Activated T-helper 2 cell treated with anti-CD3 and anti-CD28 coated beads, Interferon-gamma antibody, Interleukin-2, Interleukin-4, amounts not matched to agents 10 μg/mL and 5 μg/mL and 100 μg/mL, durations not matched to agents 14 hours and 24 hours and 36 hours (primary cell): ENCODE measurements at regions not wholly inside any gene's neighbourhood (a gene's known extent, or its start where the extent isn't known, plus 50 kb on each side); places are given as distances from the start of the nearest gene placed in this dataset.

Source experiments
- DNase-seq: peaks from one replicate; pipeline ENCODE4 v3.0.0; 2021; ENCODE audit warnings: low spot score
- H3K27ac Mint-ChIP-seq: one replicate; pipeline ENCODE4 v1.8.0; 2021; ENCODE audit warnings: mixed read lengths
- H3K27me3 Mint-ChIP-seq: one replicate; pipeline ENCODE4 v1.8.0; 2021; ENCODE audit warnings: low read depth, mixed read lengths
- H3K36me3 Mint-ChIP-seq: one replicate; pipeline ENCODE4 v1.8.0; 2021; ENCODE audit warnings: low read depth, mixed read lengths
- H3K4me1 Mint-ChIP-seq: one replicate; pipeline ENCODE4 v1.8.0; 2021; ENCODE audit warnings: low read depth, mixed read lengths
- H3K4me3 Mint-ChIP-seq: one replicate; pipeline ENCODE4 v1.8.0; 2021; ENCODE audit warnings: low read depth, mild to moderate bottlenecking, moderate library complexity, mixed read lengths
- H3K9me3 Mint-ChIP-seq: one replicate; pipeline ENCODE4 v1.8.0; 2021; ENCODE audit warnings: mixed read lengths
- intact Hi-C: fragments of 100-400 bp; cut with micrococcal nuclease; formaldehyde crosslinking; loops from one replicate; pipeline ENCODE4 v1.15.1; 2023

DNA sequence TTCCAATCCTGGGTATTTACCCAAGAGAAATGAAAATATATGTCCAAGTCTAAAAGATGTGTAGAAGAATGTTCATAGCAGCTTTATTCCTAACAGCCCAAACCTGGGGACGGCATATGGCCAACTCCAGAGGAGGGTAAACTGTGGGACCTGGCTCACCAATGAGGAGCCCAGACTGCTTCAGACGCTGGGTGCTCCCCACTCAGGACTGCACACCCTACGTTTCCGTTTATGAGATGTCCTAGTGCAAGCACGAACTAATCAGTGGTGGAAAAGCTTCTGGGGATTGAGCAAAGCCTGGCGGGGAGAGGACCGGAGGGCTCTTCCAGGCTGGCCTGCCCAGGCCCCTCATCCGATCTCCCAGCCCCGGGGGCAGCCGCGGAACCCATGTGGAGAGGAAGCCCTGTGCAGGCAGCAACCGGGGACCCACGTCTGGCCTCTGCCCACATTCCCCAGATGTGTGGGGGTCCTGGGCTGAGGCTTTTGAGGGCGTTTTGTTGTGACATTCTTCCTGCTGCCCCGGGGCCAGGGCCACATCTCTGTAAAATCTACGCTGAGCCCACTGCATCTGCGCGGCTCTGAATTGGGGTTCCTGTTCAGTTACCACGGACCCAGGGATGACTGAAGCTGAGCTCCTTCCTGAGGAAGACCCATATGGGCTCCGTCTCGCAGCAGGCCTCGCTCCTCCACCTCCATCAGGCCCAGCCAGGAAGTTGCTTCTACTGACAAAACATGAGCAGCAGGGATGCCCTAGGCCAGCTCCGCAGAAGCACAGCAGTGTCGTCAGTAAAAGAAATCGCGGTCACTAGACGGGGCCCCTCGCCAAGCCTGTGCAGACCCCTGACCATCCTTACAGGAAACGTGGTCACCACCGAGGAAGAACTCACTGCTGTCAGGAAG lies 188.0 kb downstream of the DLL1 start:
- Mint-ChIP-seq H3K4me3 (no peak overlapping the region), H3K27ac (peak overlapping the region; percentile 58), H3K36me3 (no peaks in the 10 kb centered on the region), H3K27me3 (peaks cover 18% of the 10 kb centered on the region), H3K4me1 (peaks cover 4% of the 10 kb centered on the region), H3K9me3 (peaks cover 16% of the 10 kb centered on the region)
- intact Hi-C loops, result no loop called here
- DNase-seq, result no peak

GRCh38 chr6:170102038-170102437 lies 188.8 kb downstream of the DLL1 start:
- peaks cover 13% of the 10 kb centered on the region for H3K27me3 Mint-ChIP-seq
- H3K36me3 Mint-ChIP-seq, result no peaks in the 10 kb centered on the region
- peaks cover 16% of the 10 kb centered on the region for H3K9me3 Mint-ChIP-seq
- intact Hi-C loops, result no loop called here
- no peak overlapping the region for H3K27ac Mint-ChIP-seq
- no peak overlapping the region for H3K4me3 Mint-ChIP-seq
- DNase-seq, result no peak
- H3K4me1 Mint-ChIP-seq, result peaks cover 4% of the 10 kb centered on the region

- H3K4me1 Mint-ChIP-seq, result peaks cover 4% of the 10 kb centered on the region
- DNase-seq, result no peak
- no peaks in the 10 kb centered on the region for H3K36me3 Mint-ChIP-seq
- no peak overlapping the region for H3K4me3 Mint-ChIP-seq
- peaks cover 16% of the 10 kb centered on the region for H3K9me3 Mint-ChIP-seq
- no peak overlapping the region for H3K27ac Mint-ChIP-seq
- intact Hi-C loops, result no loop called here
- peaks cover 11% of the 10 kb centered on the region for H3K27me3 Mint-ChIP-seq
Observed at GRCh38 chr6:170101281-170102035, 189.4 kb downstream of the DLL1 start.

DNA sequence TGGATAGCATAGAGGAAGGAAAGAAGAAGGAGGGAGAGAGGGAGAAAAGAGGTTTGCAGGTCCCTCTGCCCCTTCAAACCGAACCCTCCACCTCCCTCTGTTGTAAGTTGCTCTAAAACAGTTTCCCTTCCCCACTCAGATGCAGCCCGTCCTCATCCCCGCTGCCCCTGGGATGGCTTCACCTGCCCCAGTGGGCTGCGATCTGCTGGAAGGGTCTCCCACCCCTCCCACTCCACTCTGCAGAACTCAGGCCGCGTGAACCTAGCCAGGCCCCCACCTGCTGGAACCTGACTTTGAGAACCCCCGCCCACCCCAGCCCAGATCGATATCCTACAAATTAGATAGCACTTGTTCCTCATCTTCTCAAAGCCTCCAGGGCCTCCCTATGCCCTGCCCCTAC lies 190.8 kb downstream of the DLL1 start:
- H3K4me1 Mint-ChIP-seq, result peaks cover 4% of the 10 kb centered on the region
- no peak overlapping the region for H3K27ac Mint-ChIP-seq
- H3K4me3 Mint-ChIP-seq, result no peak overlapping the region
- DNase-seq, result no peak
- no peaks in the 10 kb centered on the region for H3K36me3 Mint-ChIP-seq
- intact Hi-C loops, result no loop called here
- peaks cover 4% of the 10 kb centered on the region for H3K27me3 Mint-ChIP-seq
- peaks cover 16% of the 10 kb centered on the region for H3K9me3 Mint-ChIP-seq

GRCh38 chr6:170099387-170099786 lies 191.5 kb downstream of the DLL1 start:
- DNase-seq, result no peak
- intact Hi-C loops, result no loop called here
- no peaks in the 10 kb centered on the region for H3K27me3 Mint-ChIP-seq
- peaks cover 16% of the 10 kb centered on the region for H3K9me3 Mint-ChIP-seq
- H3K36me3 Mint-ChIP-seq, result no peaks in the 10 kb centered on the region
- no peak overlapping the region for H3K27ac Mint-ChIP-seq
- no peak overlapping the region for H3K4me3 Mint-ChIP-seq
- peaks cover 4% of the 10 kb centered on the region for H3K4me1 Mint-ChIP-seq

DNA sequence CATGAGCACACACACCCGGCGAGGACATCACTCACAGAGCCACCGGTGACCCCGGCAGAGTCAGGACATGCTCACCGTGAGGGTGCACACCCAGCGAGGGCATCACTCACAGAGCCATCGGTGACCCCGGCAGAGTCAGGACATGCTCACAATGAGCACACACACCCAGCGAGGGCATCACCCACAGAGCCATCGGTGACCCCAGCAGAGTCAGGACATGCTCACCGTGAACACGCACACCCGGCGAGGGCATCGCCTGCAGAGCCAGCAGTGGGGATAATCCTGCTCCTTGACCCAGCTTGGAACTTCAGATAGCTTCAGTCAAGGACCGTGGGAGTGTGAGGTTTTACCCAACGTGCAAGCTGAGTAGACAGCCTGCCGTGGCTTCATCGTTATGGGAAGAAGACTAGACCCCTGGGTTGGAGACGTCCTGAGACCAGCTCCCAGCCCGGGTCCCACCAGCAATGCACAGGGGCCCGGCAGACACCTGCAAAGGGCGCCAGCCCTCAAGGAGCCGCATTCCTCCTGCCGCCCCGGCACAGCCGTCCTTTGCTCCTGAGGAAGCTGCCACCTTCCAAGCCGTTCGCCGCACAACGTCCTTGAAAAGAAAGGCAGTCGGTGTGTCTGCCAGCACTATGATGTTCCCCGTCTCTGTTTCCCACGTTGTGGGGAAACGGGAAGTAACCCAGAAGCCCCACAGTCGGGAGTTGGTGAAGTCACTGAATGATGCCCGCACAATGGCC lies 192.3 kb downstream of the DLL1 start:
- Mint-ChIP-seq H3K36me3 (no peaks in the 10 kb centered on the region), H3K4me1 (peaks cover 4% of the 10 kb centered on the region), H3K9me3 (peaks cover 16% of the 10 kb centered on the region), H3K27ac (no peak overlapping the region), H3K4me3 (no peak overlapping the region), H3K27me3 (no peaks in the 10 kb centered on the region)
- no peak for DNase-seq
- intact Hi-C loops, result no loop called here

GRCh38 chr6:170097505-170098427 lies 193.1 kb downstream of the DLL1 start:
- intact Hi-C loops, result no loop called here
- H3K27ac Mint-ChIP-seq, result no peak overlapping the region
- H3K4me1 Mint-ChIP-seq, result no peaks in the 10 kb centered on the region
- no peaks in the 10 kb centered on the region for H3K27me3 Mint-ChIP-seq
- H3K4me3 Mint-ChIP-seq, result no peak overlapping the region
- H3K9me3 Mint-ChIP-seq, result peaks cover 16% of the 10 kb centered on the region
- no peaks in the 10 kb centered on the region for H3K36me3 Mint-ChIP-seq
- peak; percentile 5 for DNase-seq

DNA sequence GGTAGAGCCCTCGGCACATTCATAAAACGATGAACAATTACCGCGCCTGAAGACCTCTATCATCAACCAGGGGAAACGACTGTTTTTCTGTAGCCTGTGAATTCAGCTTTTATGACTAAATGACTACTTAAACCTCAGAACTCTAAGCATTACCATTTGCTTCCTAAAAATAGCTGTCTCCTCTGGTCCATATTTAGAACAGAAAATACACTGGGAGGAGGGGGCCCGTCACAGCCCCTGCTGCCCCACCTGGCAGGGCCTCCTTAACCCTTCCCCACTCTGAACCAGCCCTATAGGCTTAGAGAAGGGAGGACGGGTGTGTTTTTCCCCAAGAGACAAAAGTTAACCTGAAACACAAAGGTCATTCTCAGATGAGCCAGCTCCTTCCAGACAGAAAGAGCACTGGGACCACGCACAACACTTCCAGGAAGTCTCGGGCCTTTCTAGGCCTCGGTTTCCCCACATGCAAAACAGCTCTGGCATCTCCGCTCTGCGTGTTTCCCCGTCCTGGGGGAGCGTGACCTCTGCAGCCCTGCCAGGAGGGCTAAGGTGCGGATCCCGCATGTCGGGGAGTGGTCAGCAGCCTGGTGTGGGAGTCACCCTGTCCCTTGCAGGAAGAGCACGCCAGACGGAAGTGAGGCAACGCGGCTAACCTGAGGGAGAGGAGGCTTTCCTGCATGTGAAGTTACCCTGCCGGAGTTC lies 193.9 kb downstream of the DLL1 start:
- H3K27me3 Mint-ChIP-seq, result no peaks in the 10 kb centered on the region
- no peak overlapping the region for H3K4me3 Mint-ChIP-seq
- no peaks in the 10 kb centered on the region for H3K4me1 Mint-ChIP-seq
- no peak for DNase-seq
- intact Hi-C loops, result no loop called here
- no peak overlapping the region for H3K27ac Mint-ChIP-seq
- H3K36me3 Mint-ChIP-seq, result no peaks in the 10 kb centered on the region
- H3K9me3 Mint-ChIP-seq, result peaks cover 16% of the 10 kb centered on the region

GRCh38 chr6:170096191-170096802 lies 194.6 kb downstream of the DLL1 start:
- Mint-ChIP-seq H3K36me3 (no peaks in the 10 kb centered on the region), H3K9me3 (peaks cover 16% of the 10 kb centered on the region), H3K27ac (no peak overlapping the region), H3K27me3 (no peaks in the 10 kb centered on the region), H3K4me3 (no peak overlapping the region), H3K4me1 (no peaks in the 10 kb centered on the region)
- intact Hi-C loops, result no loop called here
- no peak for DNase-seq

- intact Hi-C loops, result no loop called here
- no peaks in the 10 kb centered on the region for H3K27me3 Mint-ChIP-seq
- H3K36me3 Mint-ChIP-seq, result no peaks in the 10 kb centered on the region
- H3K27ac Mint-ChIP-seq, result no peak overlapping the region
- H3K4me1 Mint-ChIP-seq, result peaks cover 4% of the 10 kb centered on the region
- H3K4me3 Mint-ChIP-seq, result no peak overlapping the region
- H3K9me3 Mint-ChIP-seq, result peaks cover 9% of the 10 kb centered on the region
- no peak for DNase-seq
Observed at GRCh38 chr6:170095273-170095981, 195.5 kb downstream of the DLL1 start.

- no peaks in the 10 kb centered on the region for H3K36me3 Mint-ChIP-seq
- intact Hi-C loops, result no loop called here
- no peak overlapping the region for H3K27ac Mint-ChIP-seq
- peaks cover 10% of the 10 kb centered on the region for H3K4me1 Mint-ChIP-seq
- no peaks in the 10 kb centered on the region for H3K27me3 Mint-ChIP-seq
- no peak for DNase-seq
- H3K4me3 Mint-ChIP-seq, result no peak overlapping the region
- H3K9me3 Mint-ChIP-seq, result peaks cover 3% of the 10 kb centered on the region
Observed at GRCh38 chr6:170094686-170095272, 196.1 kb downstream of the DLL1 start.
